GM13976 (cell line): ENCODE measurements at regions not wholly inside any gene's neighbourhood (a gene's known extent, or its start where the extent isn't known, plus 50 kb on each side); places are given as distances from the start of the nearest gene placed in this dataset.

Source experiments
- DNase-seq: peaks from one replicate; pipeline ENCODE4 v3.0.0; 2012; ENCODE audit warnings: low spot score
- CTCF ChIP-seq: IDR thresholded peaks from 2 replicates; pipeline ENCODE4 v1.5.1; 2012; ENCODE audit warnings: borderline replicate concordance, mild to moderate bottlenecking; ENCODE audit not compliant: insufficient read depth; ENCODE audit errors: extremely low read depth, missing control alignments, control extremely low read depth
- in situ Hi-C: fragments of 300-500 bp; cut with MboI; formaldehyde crosslinking; loops from one replicate; pipeline ENCODE4 v1.12.0; 2022; ENCODE audit warnings: low sequenced_read_pairs, mixed read lengths, inconsistent platforms; ENCODE audit not compliant: unreplicated experiment

- in situ Hi-C loops: no loop called here
- no peak for TF ChIP-seq CTCF
- no peak for DNase-seq
Measured at GRCh38 chr2:66237803-66238379, 197.0 kb upstream of the MEIS1 start.

GRCh38 chr2:66236816-66237802, 197.8 kb upstream of the MEIS1 start:
- no peak for DNase-seq
- TF ChIP-seq CTCF: no peak
- in situ Hi-C loops: no loop called here

GRCh38 chr2:66236067-66236685, 198.7 kb upstream of the MEIS1 start:
- in situ Hi-C loops: no loop called here
- no peak for TF ChIP-seq CTCF
- no peak for DNase-seq

- no peak for TF ChIP-seq CTCF
- DNase-seq: no peak
- in situ Hi-C loops: no loop called here
Measured at GRCh38 chr2:66235428-66235827, 199.5 kb upstream of the MEIS1 start.

GRCh38 chr2:66233981-66234380, 200.9 kb upstream of the MEIS1 start:
- no peak for TF ChIP-seq CTCF
- no peak for DNase-seq
- in situ Hi-C loops: no loop called here

- in situ Hi-C loops: no loop called here
- DNase-seq: no peak
- TF ChIP-seq CTCF: no peak
Measured at GRCh38 chr2:66228128-66228547, 206.8 kb upstream of the MEIS1 start.
